LoVo (cell line): ENCODE measurements at regions not wholly inside any gene's neighbourhood (a gene's known extent, or its start where the extent isn't known, plus 50 kb on each side); places are given as distances from the start of the nearest gene placed in this dataset.

Experiments used
- DNase-seq: peaks from one replicate; pipeline ENCODE4 v3.0.0-alpha.2; 2016; ENCODE audit warnings: low spot score

DNA sequence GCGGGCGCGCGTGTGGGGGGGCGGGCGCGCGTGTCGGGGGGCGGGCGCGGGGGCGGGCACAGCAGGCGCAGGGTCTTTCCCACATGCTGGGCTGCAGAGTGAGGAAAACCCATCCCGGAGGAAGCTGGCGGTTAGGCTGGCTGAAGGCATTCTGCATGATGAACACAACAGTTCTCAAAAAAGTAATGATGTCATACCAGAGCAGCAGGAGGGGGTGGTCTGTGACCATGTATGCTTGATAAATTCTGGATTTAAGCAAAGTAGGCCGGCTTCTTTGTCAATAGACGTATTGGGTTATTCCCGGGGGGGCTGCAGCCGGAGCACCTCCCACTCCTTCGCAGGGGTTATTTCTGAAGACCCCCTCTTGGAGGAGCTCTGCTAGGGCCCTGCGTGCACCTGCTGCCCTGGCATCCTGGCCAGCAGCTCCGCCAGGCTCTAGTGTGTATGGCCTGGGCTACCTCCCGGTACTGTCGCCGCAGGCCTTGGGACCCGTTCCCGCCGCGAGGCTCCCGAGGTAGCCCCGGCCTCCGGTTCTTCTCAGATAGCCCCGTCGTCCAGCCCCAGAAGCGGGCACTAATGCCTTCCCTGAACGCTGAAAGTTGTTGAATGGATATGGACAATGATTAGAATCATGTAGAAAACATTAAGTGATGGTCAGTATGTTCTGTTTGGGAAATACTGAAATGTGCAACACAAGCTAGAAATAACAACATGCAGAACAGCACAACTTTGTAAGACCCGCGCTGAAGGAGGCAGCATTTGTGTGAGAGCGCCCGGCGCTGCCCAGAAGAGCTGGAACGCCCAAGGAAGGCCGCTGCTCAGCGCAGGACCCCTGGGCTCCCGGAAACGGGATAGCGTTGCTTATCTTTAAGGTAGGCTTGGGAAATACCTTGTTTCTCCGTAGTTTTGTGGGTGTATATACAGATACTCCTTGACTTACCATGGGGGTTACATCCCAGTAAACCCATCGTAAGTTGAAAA lies 101.4 kb upstream of the RAB6C start:
- DNase-seq: no peak

DNA sequence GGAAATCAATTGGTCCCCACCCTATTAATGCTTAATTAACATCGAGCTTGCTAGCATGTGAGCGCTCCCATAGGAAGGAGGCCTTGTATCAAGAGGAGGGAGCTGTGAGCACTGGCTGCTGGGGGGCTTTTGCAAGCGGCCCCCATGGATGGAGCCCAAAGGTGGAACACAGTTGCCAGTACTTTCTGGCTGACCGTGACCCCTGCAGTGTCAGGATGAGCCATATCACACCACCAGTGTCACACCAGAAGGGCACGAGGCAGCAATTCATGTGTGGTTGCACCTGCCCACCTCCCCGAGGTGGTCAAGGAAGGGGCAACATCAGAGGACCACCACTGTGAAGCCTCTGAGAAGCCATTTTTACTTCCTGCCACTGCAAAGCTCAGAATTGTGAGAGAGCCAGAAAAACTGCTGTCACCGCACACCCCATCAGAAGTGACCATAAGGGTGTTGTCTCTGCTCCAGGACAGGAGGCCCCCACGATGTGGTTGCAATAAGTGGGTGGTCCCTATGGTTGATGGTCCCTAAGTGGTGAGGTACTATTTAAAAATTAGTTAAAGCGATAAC lies 99.8 kb upstream of the RAB6C start:
- DNase-seq: no peak

DNA sequence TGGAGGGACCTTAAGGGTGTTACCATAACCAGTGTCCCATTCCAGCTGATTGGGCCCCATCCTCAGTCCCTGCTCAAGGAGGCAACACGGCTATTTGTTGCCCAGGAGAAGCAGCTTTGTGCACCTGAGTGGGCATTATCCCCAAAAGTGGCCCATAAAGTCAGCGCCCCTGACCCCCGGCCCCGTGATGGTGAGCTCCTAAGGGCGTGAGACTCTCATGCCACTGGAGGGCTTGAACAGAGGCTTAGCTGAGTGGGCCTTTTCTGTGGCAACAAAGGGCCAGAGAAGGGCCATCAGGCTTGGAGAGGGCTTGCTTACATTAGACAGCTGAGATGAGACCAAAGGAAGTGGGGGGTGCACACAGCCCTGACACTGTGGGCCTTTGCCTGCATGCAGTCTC lies 99.2 kb upstream of the RAB6C start:
- no peak for DNase-seq

DNA sequence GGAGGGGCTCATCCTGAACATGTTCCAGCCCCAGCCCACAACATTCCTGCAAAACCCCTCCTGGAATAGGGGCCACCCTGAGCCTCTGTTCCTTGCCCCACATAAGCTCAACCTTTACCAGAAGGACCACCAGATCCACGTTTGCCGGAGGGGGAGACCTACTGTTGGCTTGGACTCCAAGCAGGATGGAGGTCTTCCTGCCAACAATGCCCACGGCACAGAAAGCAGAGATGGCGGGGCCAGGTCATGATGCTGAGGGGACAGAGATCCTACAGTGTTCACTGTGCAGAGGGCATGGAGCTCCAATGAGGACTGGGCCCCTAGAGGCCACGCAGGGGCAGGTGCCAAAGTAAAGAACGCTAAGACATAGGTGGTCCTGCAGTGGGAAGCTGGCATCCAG lies 98.5 kb upstream of the RAB6C start:
- no peak for DNase-seq

DNA sequence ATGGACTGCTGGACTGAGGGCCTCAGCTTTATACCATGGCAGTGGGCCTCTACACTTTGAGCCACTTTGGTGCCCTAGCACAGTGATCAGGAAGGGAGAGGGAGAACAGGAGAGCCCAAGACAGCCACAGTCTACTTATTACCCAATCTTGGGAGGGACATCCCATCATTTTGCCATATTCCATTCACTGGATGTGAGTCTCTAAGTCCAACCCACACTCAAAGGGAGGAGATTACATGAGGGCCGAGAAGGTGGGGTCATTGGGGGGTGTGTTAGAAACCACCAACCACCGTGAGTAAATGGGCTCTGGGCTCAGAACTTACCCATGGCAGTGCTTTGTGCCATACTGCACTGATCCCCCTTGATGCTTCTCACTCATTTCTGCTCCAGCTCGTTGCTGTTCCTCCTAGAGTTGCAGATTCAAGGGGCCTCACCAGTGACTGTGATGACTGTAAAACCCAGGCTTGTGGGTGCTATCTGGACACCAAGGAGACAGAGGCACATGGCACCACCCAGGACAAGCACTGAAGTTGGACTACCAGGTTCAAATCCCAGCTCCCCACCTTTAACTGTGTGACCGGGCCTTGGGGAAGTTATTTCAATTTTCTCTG lies 97.6 kb upstream of the RAB6C start:
- no peak for DNase-seq

DNA sequence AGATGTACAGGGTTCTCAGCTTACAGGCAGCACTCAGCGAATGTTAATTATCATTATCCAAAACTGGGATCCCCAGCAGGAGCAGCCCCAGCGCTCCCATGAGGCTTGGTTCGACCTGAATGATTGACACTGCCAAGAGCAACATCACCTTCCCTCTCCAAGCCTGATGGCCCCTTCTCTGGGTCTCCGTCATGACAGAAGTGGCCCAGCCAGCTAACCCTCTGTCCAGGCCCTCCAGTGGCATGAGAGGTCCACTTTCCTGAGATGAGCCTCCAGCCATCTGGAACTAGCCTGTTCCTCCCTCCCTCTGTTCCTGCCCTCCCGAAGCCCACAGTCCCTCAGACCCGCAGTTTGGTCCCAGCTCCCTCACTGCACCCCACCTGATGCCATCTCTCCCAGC lies 97.0 kb upstream of the RAB6C start:
- no peak for DNase-seq

DNA sequence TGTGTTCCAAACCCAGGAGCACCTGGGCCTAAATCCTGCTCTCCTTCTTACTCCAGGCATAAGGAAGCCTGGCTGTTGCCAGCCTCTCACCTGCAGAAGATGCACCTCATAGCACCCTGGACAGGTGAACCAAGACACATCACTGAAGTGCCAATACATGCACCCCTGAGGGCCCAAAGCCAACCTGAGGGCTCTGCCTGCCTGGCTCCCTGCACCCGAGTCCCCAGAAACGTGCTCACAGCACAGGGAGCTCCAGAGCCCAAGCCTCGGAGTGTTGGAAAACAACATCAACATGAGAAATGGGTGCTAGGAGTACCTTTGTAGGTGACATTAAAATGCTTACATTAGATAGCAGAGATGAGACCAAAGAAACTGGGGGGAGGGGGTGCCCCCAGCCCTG lies 96.3 kb upstream of the RAB6C start:
- no peak for DNase-seq

DNA sequence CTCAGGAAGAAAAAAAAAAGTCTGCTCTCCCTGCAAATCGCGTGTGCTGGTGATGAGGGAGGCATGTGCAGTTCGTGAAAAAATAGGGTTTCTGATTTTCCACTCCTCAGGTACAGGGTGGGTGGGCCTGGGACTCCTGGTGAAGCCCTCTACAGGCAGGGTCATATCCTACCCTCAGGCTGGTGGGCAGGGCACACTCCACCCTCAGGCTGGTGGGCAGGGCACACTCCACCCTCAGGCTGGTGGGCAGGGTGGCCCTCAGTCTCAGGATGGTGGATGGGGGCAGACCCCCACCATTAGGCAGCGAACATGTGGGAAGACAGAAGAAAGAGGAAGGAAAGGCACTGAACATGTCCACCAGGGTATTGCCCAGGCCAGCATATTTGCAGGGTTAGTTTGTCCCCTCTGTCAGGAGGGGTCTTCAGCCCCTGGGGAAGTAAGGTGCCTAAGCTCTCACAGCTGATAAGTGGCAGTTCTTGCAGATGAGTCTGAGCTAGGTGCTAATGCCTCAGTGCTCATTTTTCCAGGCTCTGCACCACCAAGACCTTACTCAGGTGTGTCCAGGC lies 95.2 kb upstream of the RAB6C start:
- no peak for DNase-seq

DNA sequence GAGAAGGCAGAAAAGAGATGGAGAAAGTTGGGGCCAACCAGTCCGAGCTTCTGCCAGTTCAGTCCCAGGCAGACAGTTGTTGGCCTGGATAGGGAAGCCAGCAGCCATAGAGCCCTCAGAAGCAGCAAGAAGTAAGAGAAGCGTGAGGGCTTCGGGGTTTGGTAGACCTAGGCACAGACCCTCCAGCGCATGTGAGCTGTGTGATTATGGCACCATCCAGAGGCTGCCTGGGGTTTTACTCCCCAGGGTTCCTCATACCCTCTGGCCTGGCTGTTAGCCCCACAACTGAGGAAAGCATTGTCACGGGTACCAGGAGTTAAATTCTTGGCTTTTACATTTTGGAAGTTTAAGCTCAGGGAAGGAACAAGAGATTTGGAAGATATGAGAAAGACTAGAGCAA lies 93.7 kb upstream of the RAB6C start:
- DNase-seq: no peak

DNA sequence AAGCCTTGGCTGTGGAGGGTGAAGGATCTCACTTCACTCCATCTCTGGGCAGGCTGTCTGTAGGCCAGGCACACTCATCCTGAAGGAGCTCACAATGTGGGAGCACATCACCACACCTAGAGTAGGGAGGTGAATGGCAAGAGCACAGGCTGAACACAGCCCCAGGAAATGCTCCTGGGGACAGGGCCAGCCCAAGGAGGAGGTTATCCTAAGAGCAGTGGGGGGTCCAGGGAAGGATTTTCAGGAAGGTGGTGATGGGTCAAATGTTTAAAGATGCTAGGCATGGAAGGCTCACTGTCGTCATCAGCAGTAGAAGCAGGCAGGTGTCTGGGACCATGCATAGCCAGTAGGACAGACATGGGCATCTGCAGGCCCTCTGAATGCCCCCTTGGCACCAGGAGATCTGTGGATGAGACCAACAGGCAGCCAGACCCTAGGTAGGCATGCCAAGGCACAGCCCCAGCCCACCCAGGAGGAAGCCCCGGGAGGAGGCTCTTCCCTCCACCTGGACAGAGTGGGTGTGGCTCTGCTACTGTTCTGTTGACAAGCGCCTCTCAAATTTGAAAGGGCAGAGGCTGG lies 91.7 kb upstream of the RAB6C start:
- DNase-seq: no peak

DNA sequence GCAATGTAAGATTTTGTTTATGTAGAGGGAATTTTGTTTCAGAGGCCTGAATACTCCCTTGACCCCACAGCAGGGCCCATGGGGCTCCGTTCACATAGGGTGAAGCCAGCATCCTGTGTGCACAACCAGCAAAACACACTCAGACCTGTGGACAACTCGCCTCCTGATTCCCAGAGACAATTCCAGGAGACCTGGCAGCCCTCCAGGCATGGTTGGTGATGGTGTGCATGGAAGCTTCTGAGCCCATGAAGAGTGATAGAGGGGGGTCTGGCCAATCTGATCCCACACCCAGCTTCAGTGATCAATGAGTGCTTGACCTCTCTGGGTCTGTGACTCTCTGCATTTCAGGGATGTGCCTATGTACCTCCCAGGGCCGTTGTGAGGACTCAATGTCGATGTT lies 91.0 kb upstream of the RAB6C start:
- DNase-seq: no peak

DNA sequence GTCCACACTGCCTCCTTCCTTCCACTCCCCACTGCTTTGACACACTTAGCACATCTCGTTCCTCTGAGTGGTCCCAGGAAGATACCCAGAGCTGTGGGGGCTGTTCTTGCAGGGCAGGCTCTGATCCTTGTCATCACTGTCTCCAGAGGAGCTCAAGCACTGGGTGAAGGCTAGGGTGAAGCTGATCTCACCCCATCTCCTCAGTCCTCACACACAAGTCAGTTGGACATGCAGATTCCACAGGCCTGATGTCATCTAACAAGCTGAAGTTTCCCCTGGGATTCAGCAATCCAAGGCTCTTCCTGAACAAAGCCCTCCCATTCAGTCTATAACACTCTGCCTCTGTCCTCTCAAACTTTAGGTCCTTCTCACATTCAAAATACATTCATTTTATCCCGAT lies 90.6 kb upstream of the RAB6C start:
- DNase-seq: no peak

DNA sequence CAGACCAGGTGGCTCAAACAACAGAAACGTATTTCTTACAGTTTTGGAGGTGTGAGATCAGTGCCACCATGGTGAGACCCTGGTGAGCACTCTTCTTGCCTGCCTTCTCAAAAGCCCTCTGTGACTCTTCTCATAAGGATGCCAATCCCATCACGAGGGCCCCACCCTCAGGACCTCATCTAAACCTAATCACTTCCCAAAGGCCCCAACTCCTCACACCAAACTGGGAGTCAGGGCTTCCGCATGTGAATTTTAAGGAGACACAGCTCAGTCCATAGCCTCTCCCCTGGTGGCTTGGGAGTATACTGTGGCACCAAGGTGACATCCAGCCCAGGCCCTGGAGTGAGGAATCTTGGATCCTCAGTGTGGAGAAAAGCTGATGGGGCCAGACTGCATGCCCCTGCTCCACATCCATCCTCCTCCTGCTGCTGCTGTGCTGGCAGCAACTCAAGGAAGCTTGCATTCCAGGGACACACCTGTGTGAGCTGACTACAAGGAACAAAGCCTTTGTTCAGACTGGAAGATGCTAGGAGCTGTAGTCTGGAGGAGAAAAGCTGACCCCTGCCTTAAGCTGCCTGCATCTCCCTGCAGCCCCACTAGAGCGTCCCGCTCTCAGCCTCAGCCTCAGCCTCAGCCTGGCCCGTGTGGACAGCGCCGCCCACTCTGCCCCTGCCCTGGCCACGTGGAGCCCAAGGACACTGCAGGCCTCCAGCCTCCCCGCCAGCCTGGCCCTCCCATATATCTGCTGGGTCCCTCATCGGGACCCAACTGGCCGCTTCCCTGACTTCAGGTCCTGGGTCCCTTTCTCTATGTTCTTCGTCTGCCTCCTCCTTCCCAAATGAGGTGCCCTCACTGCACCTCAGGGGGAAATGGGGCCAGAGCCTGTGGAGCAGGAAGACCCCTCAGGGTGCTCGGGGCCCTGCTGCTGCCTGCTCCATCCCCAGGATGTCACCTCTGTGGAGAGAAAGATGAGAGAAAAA lies 87.8 kb upstream of the RAB6C start:
- DNase-seq: no peak

DNA sequence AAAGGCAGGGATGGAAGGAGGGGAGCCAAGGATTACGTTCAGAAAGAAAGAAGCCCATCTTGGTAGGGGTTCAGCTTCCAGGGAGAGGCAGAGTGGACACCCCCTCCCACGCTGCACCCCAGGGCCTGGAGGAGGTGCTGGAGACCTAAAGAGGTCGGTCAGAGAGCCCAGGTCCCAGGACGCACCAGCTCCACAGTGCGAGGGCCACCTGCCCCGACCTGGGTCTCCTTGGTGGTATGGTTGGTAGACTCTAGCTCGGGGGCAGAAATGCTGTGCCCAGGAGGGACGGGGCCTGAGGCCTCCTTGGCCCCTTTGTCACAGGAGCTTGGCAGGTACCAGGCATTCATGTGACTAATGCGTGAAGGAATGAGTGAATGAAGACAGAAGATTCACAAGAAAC lies 87.1 kb upstream of the RAB6C start:
- no peak for DNase-seq

DNA sequence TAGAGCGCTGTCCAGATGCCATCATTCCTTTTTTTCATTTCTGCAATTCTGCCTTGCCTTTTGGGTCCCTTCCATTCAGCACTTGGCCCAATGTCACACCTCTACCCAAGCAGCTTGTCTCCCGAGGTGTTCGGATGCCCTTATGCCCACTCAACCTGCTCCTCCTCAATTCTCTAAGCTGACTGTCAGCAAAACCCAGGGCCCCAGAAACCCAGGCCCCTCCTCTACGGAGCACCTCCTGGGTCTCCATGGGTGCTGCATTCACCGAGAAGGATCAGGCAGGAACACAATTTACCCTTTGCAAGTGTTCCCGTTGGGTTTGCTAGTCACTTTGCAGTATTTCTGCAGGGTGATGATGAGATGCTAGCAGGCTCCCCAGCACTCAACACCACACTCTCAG lies 86.7 kb upstream of the RAB6C start:
- no peak for DNase-seq

DNA sequence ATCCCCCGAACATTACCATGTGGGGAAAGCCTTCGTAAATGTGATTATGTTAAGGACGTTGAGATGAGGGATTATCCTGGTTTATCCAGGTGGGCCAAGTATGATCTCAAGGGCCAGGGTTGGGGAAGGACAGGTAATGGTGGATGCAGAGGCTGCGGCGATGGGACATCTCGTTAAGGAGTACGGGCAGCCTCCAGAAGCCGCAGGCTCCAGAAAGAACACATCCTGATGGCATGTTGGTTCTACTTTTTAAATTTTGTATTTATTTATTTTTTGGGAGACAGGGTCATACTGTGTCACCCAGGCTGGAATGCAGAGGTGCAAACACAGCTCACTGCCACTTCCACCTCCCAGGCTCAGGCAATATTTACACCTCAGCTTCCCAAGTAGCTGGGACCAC lies 86.2 kb upstream of the RAB6C start:
- no peak for DNase-seq

DNA sequence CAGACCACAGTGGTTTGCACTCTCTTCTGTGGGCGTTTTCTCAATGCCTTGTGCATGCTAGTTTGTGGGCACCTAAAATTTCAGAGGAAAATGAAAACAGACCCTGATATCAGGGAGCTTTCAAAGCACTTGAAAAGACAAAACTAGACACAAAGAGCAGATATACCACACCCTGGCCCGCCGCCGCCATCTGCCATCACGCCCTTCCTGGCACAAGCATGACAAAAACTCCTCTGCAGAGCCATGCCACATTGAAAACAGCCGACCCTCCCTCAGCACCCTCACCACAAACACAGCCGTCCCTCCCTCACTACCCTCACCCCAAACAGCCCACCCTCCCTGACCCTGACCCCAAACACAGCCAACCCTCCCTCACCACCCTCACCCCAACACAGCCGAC lies 84.8 kb upstream of the RAB6C start:
- DNase-seq: no peak

DNA sequence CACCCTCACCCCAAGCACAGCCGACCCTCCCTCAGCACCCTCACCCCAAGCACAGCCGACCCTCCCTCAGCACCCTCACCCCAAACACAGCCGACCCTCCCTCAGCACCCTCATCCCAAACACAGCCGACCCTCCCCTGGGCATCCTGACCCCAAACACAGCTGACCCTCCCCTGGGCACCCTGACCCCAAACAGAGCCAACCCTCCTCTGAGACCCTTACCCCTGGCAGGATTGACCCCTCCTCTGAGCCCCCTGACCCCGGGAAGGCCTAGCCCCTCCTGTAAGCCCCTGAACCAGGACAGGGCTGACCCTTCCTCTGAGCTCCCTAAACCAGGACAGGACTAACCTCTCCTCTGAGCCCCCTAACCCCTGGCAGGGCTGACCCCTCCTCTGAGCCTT lies 84.4 kb upstream of the RAB6C start:
- DNase-seq: no peak

DNA sequence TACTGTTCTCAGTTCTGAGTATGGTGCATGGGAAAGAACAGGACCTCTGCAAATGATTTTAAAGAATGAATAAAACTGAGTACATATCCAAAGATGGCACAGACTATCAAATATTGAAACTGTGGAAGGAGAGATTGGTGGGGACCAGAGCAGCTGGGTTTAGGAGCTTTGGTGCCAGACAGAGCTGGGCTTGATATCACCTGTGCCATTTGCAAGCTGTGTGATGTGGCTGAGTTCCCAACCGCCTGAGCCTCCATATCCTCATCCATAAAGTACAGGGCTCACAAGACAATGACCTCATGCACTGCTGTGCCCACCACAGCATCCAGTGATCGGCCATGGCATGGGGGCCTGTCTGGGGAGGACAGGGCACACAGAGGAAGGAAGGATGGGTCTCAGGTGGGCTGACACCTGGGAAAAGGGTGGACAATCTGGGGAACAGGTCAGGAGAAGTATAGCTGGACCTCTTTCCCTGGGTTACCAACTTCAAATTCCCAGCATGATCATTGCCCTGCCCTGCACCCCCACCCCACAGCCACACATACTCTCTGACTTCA lies 83.9 kb upstream of the RAB6C start:
- no peak for DNase-seq

DNA sequence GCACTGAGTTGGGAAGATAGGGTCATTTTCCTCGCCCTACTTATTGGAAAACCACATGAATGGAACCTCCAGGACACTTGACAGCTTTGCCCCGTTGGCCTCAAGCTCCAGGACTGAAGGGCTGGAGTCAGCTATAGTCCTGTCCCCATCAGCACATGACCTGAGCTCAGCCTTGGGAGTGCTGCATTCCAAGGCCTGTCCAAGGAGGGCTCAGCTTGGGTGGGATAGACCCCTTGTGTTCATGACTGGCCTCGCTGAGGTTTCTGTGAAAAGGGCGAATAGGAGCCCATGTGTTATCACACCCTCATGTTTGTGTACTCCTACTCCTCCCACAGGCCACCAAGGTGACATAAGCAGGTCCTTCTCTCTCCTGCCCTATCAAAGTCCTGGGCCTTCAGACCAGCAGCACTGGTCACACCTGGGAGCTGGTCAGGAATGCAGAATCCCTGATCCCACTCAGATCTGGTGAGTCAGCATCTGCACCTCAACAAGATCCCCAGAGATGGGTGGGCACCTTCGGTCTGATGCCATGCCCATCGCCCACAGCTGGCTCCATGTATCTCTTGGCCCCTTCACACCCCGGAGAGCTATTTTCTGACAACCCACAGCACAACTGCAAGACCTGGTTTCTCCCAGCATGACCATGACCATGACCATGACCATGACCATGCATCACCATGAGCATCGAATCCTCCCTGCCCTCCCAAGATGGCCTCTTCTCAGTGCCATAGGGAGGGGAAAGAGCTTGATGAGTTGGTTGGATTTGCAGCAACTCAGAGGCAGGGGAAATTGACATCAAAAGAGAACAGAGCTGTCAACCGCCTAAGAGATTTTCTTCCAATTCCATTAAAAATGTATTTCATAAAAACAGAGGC lies 83.0 kb upstream of the RAB6C start:
- DNase-seq: no peak
